GM10266 (cell line): ENCODE measurements at regions not wholly inside any gene's neighbourhood (a gene's known extent, or its start where the extent isn't known, plus 50 kb on each side); places are given as distances from the start of the nearest gene placed in this dataset.

Experiments
- DNase-seq: peaks from one replicate; pipeline ENCODE4 v3.0.0; 2012; ENCODE audit errors: extremely low spot score
- CTCF ChIP-seq: IDR thresholded peaks from 2 replicates; pipeline ENCODE4 v1.5.1; 2012; ENCODE audit warnings: mild to moderate bottlenecking, low read depth; ENCODE audit not compliant: control insufficient read depth, insufficient read depth; ENCODE audit errors: missing control alignments

- no peak for TF ChIP-seq CTCF
- no peak for DNase-seq
Measured at GRCh38 chr4:54992266-54992665, 133.1 kb downstream of the KDR start.

GRCh38 chr4:54988655-54989054 lies 136.7 kb downstream of the KDR start:
- TF ChIP-seq CTCF: no peak

GRCh38 chr4:54986095-54986846 lies 139.1 kb downstream of the KDR start:
- DNase-seq: no peak

More at GRCh38 chr4:54988655-54989054, 136.7 kb downstream of the KDR start:
- DNase-seq: no peak

GRCh38 chr4:54976682-54977081 lies 148.7 kb downstream of the KDR start:
- DNase-seq: no peak
- TF ChIP-seq CTCF: no peak

More at GRCh38 chr4:54986095-54986846, 139.1 kb downstream of the KDR start:
- TF ChIP-seq CTCF: no peak

- no peak for TF ChIP-seq CTCF
- DNase-seq: no peak
Measured at GRCh38 chr4:54976031-54976430, 149.4 kb downstream of the KDR start.

GRCh38 chr4:54973784-54974183 lies 151.6 kb downstream of the KDR start:
- no peak for DNase-seq
- TF ChIP-seq CTCF: no peak

GRCh38 chr4:54971474-54971950 lies 153.9 kb downstream of the KDR start:
- peak; percentile 60 for TF ChIP-seq CTCF
- DNase-seq: peak; percentile 36
